HL-60 (cell line): ENCODE measurements at regions not wholly inside any gene's neighbourhood (a gene's known extent, or its start where the extent isn't known, plus 50 kb on each side); places are given as distances from the start of the nearest gene placed in this dataset.

Experiments
- TF ChIP-seq, protein P1 (sequence below): IDR thresholded peaks from one replicate; pipeline ENCODE4 v1.5.1; 2011; ENCODE audit warnings: low read length, control low read depth, inconsistent platforms; ENCODE audit not compliant: insufficient read depth
- TF ChIP-seq, protein P2 (sequence below): IDR thresholded peaks from 2 replicates; pipeline ENCODE4 v1.6.1; 2012; ENCODE audit warnings: low read depth; ENCODE audit not compliant: insufficient replicate concordance

DNA sequence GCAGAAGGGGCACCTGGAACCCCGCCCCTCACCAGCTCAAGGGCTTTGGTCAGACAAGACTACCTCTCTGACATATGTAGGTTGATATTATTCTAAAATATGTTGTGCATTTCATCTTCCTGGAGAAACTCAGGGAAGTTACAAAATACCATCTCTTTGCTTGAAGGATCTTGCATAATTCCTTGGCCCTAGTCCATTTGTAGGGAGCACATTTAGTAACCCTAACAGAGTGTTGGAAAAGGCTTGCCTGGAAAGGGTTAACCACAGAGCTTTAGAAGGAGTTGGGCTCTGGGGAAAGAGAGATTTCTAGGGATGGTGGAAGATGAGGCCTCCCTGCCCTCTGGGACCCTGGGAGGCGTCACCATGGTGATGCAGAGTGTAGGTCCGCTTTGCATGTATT, 143.0 kb upstream of the SLC1A4 start:
- TF ChIP-seq, protein P1, sequence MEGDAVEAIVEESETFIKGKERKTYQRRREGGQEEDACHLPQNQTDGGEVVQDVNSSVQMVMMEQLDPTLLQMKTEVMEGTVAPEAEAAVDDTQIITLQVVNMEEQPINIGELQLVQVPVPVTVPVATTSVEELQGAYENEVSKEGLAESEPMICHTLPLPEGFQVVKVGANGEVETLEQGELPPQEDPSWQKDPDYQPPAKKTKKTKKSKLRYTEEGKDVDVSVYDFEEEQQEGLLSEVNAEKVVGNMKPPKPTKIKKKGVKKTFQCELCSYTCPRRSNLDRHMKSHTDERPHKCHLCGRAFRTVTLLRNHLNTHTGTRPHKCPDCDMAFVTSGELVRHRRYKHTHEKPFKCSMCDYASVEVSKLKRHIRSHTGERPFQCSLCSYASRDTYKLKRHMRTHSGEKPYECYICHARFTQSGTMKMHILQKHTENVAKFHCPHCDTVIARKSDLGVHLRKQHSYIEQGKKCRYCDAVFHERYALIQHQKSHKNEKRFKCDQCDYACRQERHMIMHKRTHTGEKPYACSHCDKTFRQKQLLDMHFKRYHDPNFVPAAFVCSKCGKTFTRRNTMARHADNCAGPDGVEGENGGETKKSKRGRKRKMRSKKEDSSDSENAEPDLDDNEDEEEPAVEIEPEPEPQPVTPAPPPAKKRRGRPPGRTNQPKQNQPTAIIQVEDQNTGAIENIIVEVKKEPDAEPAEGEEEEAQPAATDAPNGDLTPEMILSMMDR, result no peak
- TF ChIP-seq, protein P2, sequence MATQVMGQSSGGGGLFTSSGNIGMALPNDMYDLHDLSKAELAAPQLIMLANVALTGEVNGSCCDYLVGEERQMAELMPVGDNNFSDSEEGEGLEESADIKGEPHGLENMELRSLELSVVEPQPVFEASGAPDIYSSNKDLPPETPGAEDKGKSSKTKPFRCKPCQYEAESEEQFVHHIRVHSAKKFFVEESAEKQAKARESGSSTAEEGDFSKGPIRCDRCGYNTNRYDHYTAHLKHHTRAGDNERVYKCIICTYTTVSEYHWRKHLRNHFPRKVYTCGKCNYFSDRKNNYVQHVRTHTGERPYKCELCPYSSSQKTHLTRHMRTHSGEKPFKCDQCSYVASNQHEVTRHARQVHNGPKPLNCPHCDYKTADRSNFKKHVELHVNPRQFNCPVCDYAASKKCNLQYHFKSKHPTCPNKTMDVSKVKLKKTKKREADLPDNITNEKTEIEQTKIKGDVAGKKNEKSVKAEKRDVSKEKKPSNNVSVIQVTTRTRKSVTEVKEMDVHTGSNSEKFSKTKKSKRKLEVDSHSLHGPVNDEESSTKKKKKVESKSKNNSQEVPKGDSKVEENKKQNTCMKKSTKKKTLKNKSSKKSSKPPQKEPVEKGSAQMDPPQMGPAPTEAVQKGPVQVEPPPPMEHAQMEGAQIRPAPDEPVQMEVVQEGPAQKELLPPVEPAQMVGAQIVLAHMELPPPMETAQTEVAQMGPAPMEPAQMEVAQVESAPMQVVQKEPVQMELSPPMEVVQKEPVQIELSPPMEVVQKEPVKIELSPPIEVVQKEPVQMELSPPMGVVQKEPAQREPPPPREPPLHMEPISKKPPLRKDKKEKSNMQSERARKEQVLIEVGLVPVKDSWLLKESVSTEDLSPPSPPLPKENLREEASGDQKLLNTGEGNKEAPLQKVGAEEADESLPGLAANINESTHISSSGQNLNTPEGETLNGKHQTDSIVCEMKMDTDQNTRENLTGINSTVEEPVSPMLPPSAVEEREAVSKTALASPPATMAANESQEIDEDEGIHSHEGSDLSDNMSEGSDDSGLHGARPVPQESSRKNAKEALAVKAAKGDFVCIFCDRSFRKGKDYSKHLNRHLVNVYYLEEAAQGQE, result no peak
